Peyer's patch (tissue), 4 donors: ENCODE measurements at regions not wholly inside any gene's neighbourhood (a gene's known extent, or its start where the extent isn't known, plus 50 kb on each side); places are given as distances from the start of the nearest gene placed in this dataset.

Experiments used
- CTCF ChIP-seq, 6 experiments: fragments of 450-650 bp in 4 of 6; fragments of 200-600 bp in 2 of 6; sonication (generic) in 1 of 6; IDR thresholded peaks; one replicate each; pipeline ENCODE4 v1.5.1; 2017 to 2019; ENCODE audit warnings: antibody characterized with exemption in 6 of 6, mild to moderate bottlenecking in 3 of 6, moderate library complexity in 1 of 6
- POLR2A ChIP-seq, 2 donors: fragments of 450-650 bp; IDR thresholded peaks; one replicate each; pipeline ENCODE4 v1.5.1; 2017; ENCODE audit warnings: antibody characterized with exemption in 2 of 2, mild to moderate bottlenecking in 2 of 2, moderate library complexity in 2 of 2

DNA sequence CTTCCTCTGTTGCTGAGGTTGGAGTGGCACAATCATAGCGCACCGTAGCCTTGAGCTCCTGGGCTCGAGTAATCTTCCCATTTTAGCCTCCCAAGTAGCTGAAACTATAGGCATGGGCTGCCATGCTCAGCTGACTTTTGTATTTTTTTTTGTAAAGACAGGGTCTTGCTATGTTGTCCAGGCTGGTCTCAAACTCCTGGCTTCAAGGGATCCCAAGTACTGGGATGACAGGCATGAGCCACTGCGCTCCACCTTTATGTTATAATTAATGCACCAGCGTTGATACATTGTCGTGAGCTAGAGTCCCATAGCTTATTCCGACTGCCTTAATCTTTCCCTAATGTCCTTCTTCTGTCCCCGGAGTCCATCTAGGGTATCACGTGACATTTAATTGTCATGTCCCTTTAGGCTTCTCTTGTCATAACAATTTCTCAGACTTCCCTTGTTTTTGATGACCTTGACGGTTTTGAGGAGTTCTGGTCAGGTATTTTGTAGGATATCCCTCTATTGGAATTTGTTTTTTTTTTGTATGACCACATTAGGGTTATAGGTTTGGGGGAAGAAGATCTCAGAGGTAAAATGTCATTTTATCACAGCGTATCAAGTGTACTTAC lies 63.9 kb downstream of the CEBPB start:
- TF ChIP-seq CTCF (IDR thresholded peaks at IDR 0.05) (no peak), POLR2A (IDR thresholded peaks at IDR 0.05) (no peak)
